ENCODE measurements at regions not wholly inside any gene's neighbourhood (a gene's known extent, or its start where the extent isn't known, plus 50 kb on each side); places are given as distances from the start of the nearest gene placed in this dataset.

- ATAC-seq = no peak; the same call in 2 of the 3 replicates
- TF ChIP-seq ZNF70 (CRISPR knock-in tag; IDR thresholded peaks at IDR 0.05) (no peak), ZC3H10 (CRISPR knock-in tag; IDR thresholded peaks at IDR 0.05) (no peak), RARB (CRISPR knock-in tag; IDR thresholded peaks at IDR 0.05) (no peak), CSDC2 (CRISPR knock-in tag; IDR thresholded peaks at IDR 0.05) (no peak), OSR1 (CRISPR knock-in tag; IDR thresholded peaks at IDR 0.05) (no peak), GLIS3 (CRISPR knock-in tag; IDR thresholded peaks at IDR 0.05) (no peak), CREB5 (CRISPR knock-in tag; IDR thresholded peaks at IDR 0.05; ENCODE audit: low read depth) (no peak), TSHZ2 (CRISPR knock-in tag; IDR thresholded peaks at IDR 0.05) (no peak), TOX (CRISPR knock-in tag; IDR thresholded peaks at IDR 0.05; ENCODE audit: borderline replicate concordance) (no peak), ARNTL (CRISPR knock-in tag; IDR thresholded peaks at IDR 0.05; ENCODE audit: borderline replicate concordance, low read depth) (no peak), ISL1 (CRISPR knock-in tag; IDR thresholded peaks at IDR 0.05) (no peak), ZNF565 (CRISPR knock-in tag; conservative IDR thresholded peaks at IDR 0.05; ENCODE audit: low read depth) (no peak), PPARA (CRISPR knock-in tag; IDR thresholded peaks at IDR 0.05; ENCODE audit: borderline replicate concordance) (no peak), PATZ1 (CRISPR knock-in tag; IDR thresholded peaks at IDR 0.05; ENCODE audit: borderline replicate concordance) (no peak), CSRNP3 (CRISPR knock-in tag; IDR thresholded peaks at IDR 0.05) (no peak), ZFP30 (CRISPR knock-in tag; IDR thresholded peaks at IDR 0.05) (no peak), POU6F1 (CRISPR knock-in tag; IDR thresholded peaks at IDR 0.05; ENCODE audit: borderline replicate concordance, low read depth) (no peak)
Observed at GRCh38 chr18:56124186-56124585, 514.2 kb downstream of the TXNL1 start.

GRCh38 chr18:56121669-56122068, 516.7 kb downstream of the TXNL1 start:
- no peak for ATAC-seq

GRCh38 chr18:56120782-56121181, 517.6 kb downstream of the TXNL1 start:
- no peak for ATAC-seq
- TF ChIP-seq CREB5 (CRISPR knock-in tag; IDR thresholded peaks at IDR 0.05; ENCODE audit: low read depth) (no peak), CSDC2 (CRISPR knock-in tag; IDR thresholded peaks at IDR 0.05) (no peak), POU6F1 (CRISPR knock-in tag; IDR thresholded peaks at IDR 0.05; ENCODE audit: borderline replicate concordance, low read depth) (no peak), TCF4 (CRISPR knock-in tag; IDR thresholded peaks at IDR 0.05; ENCODE audit: borderline replicate concordance) (no peak), ISL1 (CRISPR knock-in tag; IDR thresholded peaks at IDR 0.05) (no peak), CSRNP3 (CRISPR knock-in tag; IDR thresholded peaks at IDR 0.05) (no peak), ZC3H10 (CRISPR knock-in tag; IDR thresholded peaks at IDR 0.05) (no peak), OSR1 (CRISPR knock-in tag; IDR thresholded peaks at IDR 0.05) (no peak), ZFP3 (CRISPR knock-in tag; IDR thresholded peaks at IDR 0.05) (no peak), ZNF70 (CRISPR knock-in tag; IDR thresholded peaks at IDR 0.05) (no peak), ZNF8 (CRISPR knock-in tag; IDR thresholded peaks at IDR 0.05) (no peak), TOX (CRISPR knock-in tag; IDR thresholded peaks at IDR 0.05; ENCODE audit: borderline replicate concordance) (no peak), RARB (CRISPR knock-in tag; IDR thresholded peaks at IDR 0.05) (no peak), ZNF565 (CRISPR knock-in tag; conservative IDR thresholded peaks at IDR 0.05; ENCODE audit: low read depth) (no peak)

More at GRCh38 chr18:56121669-56122068, 516.7 kb downstream of the TXNL1 start:
- TF ChIP-seq ZNF565 (CRISPR knock-in tag; conservative IDR thresholded peaks at IDR 0.05; ENCODE audit: low read depth) = no peak

Measured in SK-N-SH treated with all-trans-retinoic acid at 6 μM for 48 hours (cell line).